SK-N-SH treated with all-trans-retinoic acid at 6 μM for 48 hours (cell line): ENCODE measurements at regions not wholly inside any gene's neighbourhood (a gene's known extent, or its start where the extent isn't known, plus 50 kb on each side); places are given as distances from the start of the nearest gene placed in this dataset.

Source experiments
- ATAC-seq: fragments of 200-7000 bp; cut with Tn5 transposase; 3 replicates; pipeline ENCODE4 v1.9.1; 2020; ENCODE audit warnings: mild to moderate bottlenecking, moderate library complexity
- BACH2 ChIP-seq: fragments of 250-450 bp; sonication (Bioruptor Pico); IDR thresholded peaks from 2 replicates; pipeline ENCODE4 v1.9.0; 2021; ENCODE audit warnings: mild to moderate bottlenecking, borderline replicate concordance
- CSDC2 ChIP-seq: fragments of 250-450 bp; sonication (Bioruptor Pico); IDR thresholded peaks from 2 replicates; pipeline ENCODE4 v1.5.0; 2020; ENCODE audit warnings: mild to moderate bottlenecking, moderate library complexity
- CSRNP3 ChIP-seq: fragments of 250-450 bp; sonication (Bioruptor Pico); IDR thresholded peaks from 2 replicates; pipeline ENCODE4 v1.5.1; 2021; ENCODE audit warnings: mild to moderate bottlenecking, moderate library complexity
- ESRRG ChIP-seq: fragments of 250-450 bp; sonication (Bioruptor Pico); IDR thresholded peaks from 2 replicates; pipeline ENCODE4 v1.6.1; 2021; ENCODE audit warnings: mild to moderate bottlenecking
- GLIS3 ChIP-seq: fragments of 250-450 bp; sonication (Bioruptor Pico); IDR thresholded peaks from 2 replicates; pipeline ENCODE4 v1.5.0; 2020; ENCODE audit warnings: mild to moderate bottlenecking, moderate library complexity
- ISL1 ChIP-seq: fragments of 250-450 bp; sonication (Bioruptor Pico); IDR thresholded peaks from 2 replicates; pipeline ENCODE4 v2.1.2; 2022; ENCODE audit warnings: mild to moderate bottlenecking, moderate library complexity
- PATZ1 ChIP-seq: fragments of 250-450 bp; sonication (Bioruptor Pico); IDR thresholded peaks from 2 replicates; pipeline ENCODE4 v1.8.0; 2020; ENCODE audit warnings: mild to moderate bottlenecking, moderate library complexity, borderline replicate concordance
- POU6F1 ChIP-seq: fragments of 250-450 bp; sonication (Bioruptor Pico); IDR thresholded peaks from 2 replicates; pipeline ENCODE4 v1.8.0; 2021; ENCODE audit warnings: low read depth, mild to moderate bottlenecking, moderate library complexity, borderline replicate concordance
- PPARA ChIP-seq: fragments of 250-450 bp; sonication (Bioruptor Pico); IDR thresholded peaks from 2 replicates; pipeline ENCODE4 v1.5.0; 2020; ENCODE audit warnings: mild to moderate bottlenecking, borderline replicate concordance
- RARB ChIP-seq: fragments of 250-450 bp; sonication (Bioruptor Pico); IDR thresholded peaks from 2 replicates; pipeline ENCODE4 v1.8.0; 2021; ENCODE audit warnings: mild to moderate bottlenecking, moderate library complexity
- TCF4 ChIP-seq: fragments of 250-450 bp; sonication (Bioruptor Pico); IDR thresholded peaks from 2 replicates; pipeline ENCODE4 v1.8.0; 2021; ENCODE audit warnings: mild to moderate bottlenecking, moderate library complexity, borderline replicate concordance
- TOX ChIP-seq: fragments of 250-450 bp; sonication (Bioruptor Pico); IDR thresholded peaks from 2 replicates; pipeline ENCODE4 v1.8.0; 2021; ENCODE audit warnings: mild to moderate bottlenecking, moderate library complexity, borderline replicate concordance
- TSHZ2 ChIP-seq: fragments of 250-450 bp; sonication (Bioruptor Pico); IDR thresholded peaks from 2 replicates; pipeline ENCODE4 v1.5.0; 2020; ENCODE audit warnings: mild to moderate bottlenecking, moderate library complexity
- ZFP3 ChIP-seq: fragments of 250-450 bp; sonication (Bioruptor Pico); IDR thresholded peaks from 2 replicates; pipeline ENCODE4 v1.5.0; 2020; ENCODE audit warnings: mild to moderate bottlenecking, moderate library complexity
- ZFP30 ChIP-seq: fragments of 450-650 bp; formaldehyde crosslinking; IDR thresholded peaks from 2 replicates; pipeline ENCODE4 v1.5.0; 2022; ENCODE audit warnings: mild to moderate bottlenecking, moderate library complexity
- ZNF565 ChIP-seq: fragments of 450-650 bp; formaldehyde crosslinking; conservative IDR thresholded peaks from 2 replicates; pipeline ENCODE4 v1.5.0; 2020; ENCODE audit warnings: low read depth, mild to moderate bottlenecking, moderate library complexity
- ZNF70 ChIP-seq: fragments of 450-650 bp; formaldehyde crosslinking; IDR thresholded peaks from 2 replicates; pipeline ENCODE4 v1.5.0; 2020; ENCODE audit warnings: mild to moderate bottlenecking, moderate library complexity
- ZNF8 ChIP-seq: fragments of 450-650 bp; formaldehyde crosslinking; IDR thresholded peaks from 2 replicates; pipeline ENCODE4 v1.5.0; 2020; ENCODE audit warnings: mild to moderate bottlenecking, moderate library complexity

- TF ChIP-seq TOX (CRISPR knock-in tag), result no peak
- TF ChIP-seq PPARA (CRISPR knock-in tag), result no peak
- TF ChIP-seq TSHZ2, result no peak
- TF ChIP-seq ZFP3 (CRISPR knock-in tag), result no peak
Measured at GRCh38 chr1:80221319-80221718, 1214.8 kb upstream of the ADGRL4 start (continued).

- peak; percentile 95 for ATAC-seq
- TF ChIP-seq ZNF565 (no peak), RARB (no peak), ZFP3 (CRISPR knock-in tag) (no peak), PATZ1 (no peak), ZNF70 (CRISPR knock-in tag) (no peak), GLIS3 (CRISPR knock-in tag) (no peak), TCF4 (no peak)
Measured at GRCh38 chr1:80218112-80218511, 1211.6 kb upstream of the ADGRL4 start.

GRCh38 chr1:80217377-80217986 is 1211.0 kb upstream of the ADGRL4 start:
- ATAC-seq, result peak; percentile 96
- no peak for TF ChIP-seq ZFP3 (CRISPR knock-in tag)
- TF ChIP-seq ZFP30 (CRISPR knock-in tag), result no peak
- TF ChIP-seq CSRNP3 (CRISPR knock-in tag), result no peak
- no peak for TF ChIP-seq BACH2 (CRISPR knock-in tag)
- no peak for TF ChIP-seq ESRRG

- no peak for ATAC-seq
- TF ChIP-seq CSRNP3 (CRISPR knock-in tag) (no peak), TOX (CRISPR knock-in tag) (no peak), ISL1 (no peak), PATZ1 (no peak), ZNF8 (CRISPR knock-in tag) (no peak)
Measured at GRCh38 chr1:80214888-80215540, 1208.5 kb upstream of the ADGRL4 start.

GRCh38 chr1:80212948-80213347 is 1206.4 kb upstream of the ADGRL4 start:
- TF ChIP-seq POU6F1, result no peak
- no peak for TF ChIP-seq CSDC2
- ATAC-seq, result no peak
